C4-2B (cell line): ENCODE measurements at regions not wholly inside any gene's neighbourhood (a gene's known extent, or its start where the extent isn't known, plus 50 kb on each side); places are given as distances from the start of the nearest gene placed in this dataset.

ENCODE experiments used
- H3K27ac ChIP-seq: fragments of 450-650 bp; 2 replicates; pipeline ENCODE4 v1.5.1; 2017
- ZFX ChIP-seq: fragments of 450-650 bp; IDR thresholded peaks from 2 replicates; pipeline ENCODE4 v1.6.1; 2017
- TF ChIP-seq, protein P1 (sequence below): fragments of 450-650 bp; conservative IDR thresholded peaks from 2 replicates; pipeline ENCODE4 v1.5.1; 2017; ENCODE audit warnings: mild to moderate bottlenecking

DNA sequence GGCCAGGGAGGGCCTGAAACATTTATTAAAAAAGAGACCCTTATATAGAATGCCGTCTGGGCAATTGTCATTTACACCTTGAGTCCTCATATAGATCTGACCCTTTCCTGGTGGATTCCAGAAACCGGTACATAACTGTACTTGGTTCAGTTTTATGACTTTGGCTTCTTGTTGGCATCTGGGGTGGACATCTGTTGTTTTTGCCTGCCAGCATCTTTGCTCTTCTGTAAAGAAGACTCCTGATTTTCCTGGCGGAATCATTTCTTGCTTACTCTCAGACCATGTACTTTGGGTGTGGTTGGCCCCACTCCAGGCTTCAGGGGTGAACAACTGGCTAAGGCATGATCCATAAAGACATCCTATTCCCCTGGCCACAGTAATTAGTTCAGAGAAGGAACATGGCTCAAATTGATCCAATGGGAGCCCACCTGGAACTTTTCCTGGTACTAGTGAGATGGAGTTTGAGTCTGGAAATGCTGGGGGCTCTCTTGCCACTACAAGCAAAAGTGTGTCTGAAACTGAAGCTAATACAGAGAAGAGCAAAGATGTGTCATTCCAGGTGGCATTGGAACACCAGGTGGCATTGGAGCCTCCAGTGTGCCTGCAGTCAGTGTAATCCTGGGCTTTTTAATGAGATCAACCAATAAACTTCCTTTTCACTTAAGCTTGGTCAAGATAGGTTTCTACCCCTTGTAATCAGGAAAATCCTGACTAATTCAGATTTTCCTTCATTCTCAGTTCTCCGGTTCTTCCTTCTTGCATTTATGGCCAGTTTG lies 332.5 kb upstream of the CAMK1G start:
- H3K27ac ChIP-seq: no peak overlapping the region
- TF ChIP-seq ZFX: no peak
- TF ChIP-seq, protein P1, sequence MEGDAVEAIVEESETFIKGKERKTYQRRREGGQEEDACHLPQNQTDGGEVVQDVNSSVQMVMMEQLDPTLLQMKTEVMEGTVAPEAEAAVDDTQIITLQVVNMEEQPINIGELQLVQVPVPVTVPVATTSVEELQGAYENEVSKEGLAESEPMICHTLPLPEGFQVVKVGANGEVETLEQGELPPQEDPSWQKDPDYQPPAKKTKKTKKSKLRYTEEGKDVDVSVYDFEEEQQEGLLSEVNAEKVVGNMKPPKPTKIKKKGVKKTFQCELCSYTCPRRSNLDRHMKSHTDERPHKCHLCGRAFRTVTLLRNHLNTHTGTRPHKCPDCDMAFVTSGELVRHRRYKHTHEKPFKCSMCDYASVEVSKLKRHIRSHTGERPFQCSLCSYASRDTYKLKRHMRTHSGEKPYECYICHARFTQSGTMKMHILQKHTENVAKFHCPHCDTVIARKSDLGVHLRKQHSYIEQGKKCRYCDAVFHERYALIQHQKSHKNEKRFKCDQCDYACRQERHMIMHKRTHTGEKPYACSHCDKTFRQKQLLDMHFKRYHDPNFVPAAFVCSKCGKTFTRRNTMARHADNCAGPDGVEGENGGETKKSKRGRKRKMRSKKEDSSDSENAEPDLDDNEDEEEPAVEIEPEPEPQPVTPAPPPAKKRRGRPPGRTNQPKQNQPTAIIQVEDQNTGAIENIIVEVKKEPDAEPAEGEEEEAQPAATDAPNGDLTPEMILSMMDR: no peak

DNA sequence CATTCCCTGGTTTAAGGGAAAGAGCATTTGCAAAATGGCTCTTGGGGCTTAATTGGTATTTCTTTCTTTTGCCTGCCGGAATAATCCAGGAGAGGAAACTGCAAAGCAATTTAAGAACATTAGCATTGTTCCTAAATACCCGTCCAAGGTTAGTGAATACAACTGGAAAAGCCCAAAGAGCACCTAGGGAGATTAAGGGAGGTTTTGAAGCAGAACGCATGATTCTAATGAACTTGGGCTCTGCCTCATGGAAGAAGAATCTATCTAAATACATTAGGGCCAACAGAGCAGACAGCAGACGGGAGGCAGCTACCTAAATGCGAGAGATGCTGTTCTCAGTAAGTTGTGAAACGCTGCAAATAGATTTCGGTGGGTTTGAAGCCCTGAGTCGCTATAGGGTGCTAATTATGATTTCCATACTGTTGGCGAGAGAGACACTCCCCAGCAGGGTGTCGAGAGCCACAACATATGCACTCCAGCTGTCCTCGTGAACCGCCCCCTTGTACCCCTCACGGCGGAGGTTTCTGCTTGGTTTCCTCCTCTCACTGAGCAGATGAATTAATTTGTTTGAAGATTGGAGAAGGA lies 326.7 kb upstream of the CAMK1G start:
- no peak overlapping the region for H3K27ac ChIP-seq
- TF ChIP-seq, protein P1: no peak
- TF ChIP-seq ZFX: no peak

DNA sequence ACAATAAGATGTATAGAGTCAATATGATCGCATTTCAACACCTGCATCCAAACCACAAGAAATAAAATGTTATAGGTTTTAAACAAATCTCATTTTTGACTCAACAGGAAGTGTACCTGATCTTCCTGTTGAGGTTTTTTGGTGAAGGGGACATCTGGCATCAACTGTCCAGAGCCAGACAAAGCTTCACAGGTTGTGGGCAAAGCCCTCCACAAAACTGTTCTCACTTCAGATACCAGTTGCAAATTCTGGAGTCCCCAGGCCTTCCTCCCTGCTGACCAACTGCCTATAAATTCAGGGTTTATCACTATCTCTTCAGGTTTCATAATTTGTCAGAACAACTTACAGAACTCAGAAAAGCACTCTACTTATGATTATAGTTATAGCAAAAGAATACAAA lies 326.1 kb upstream of the CAMK1G start:
- TF ChIP-seq, protein P1: no peak
- H3K27ac ChIP-seq: no peak overlapping the region

DNA sequence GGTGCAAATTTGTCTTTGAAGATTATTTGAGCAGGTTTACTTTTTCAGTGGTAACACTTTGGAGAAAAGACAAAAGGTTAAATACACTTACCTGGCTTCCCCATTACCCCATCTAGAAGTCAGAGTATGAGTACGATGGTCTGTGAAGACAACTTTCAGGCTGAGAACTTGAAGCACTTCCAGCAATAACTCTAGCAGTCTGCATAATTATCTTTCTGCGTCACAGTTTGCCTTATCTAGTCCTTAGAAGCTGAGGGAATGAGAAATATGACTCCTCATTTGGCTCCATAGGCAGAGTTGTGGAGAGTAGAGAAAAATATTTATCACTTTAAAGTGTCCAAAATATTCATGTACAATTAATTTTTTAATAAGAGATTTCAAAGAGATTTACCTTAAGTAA lies 323.4 kb upstream of the CAMK1G start:
- TF ChIP-seq, protein P1: no peak
- no peak for TF ChIP-seq ZFX
- H3K27ac ChIP-seq: no peak overlapping the region

DNA sequence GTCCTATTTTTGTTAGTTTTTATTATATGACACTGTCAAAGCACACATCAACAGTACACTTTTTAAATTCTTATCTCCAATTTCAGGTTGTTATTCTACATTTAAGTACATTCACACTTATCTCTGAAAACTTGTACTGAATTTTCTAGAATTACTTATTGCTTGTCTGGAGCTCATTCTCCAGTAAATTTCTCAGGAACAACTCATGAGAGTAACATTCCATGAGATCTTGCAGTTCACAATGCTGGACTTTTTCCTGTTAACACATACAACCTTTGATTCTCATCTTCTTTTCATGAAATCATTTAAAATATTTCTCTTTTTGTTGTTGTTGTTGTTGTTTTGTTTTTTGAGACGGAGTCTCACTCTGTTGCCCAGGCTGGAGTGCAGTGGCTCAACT lies 320.9 kb upstream of the CAMK1G start:
- H3K27ac ChIP-seq: no peak overlapping the region
- TF ChIP-seq, protein P1: no peak
- no peak for TF ChIP-seq ZFX

DNA sequence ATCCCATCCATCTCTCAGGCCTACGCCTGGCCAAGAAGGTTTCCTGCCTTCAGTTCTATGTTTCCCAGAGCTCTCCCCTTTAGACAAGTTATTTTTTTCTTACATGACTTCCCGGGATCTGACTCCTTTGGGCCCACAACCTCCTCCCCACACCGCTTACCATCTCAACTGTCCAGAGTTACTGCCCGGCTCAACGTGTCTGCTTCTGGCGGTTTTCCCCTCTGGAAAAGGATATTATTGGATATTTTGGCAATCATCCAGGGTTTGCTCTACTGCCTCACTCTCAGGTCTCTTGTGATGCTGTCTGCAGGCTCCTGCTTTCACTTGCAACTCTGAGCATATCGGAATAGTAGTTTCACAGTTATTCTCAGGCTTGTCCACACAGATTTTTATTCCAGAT lies 318.2 kb upstream of the CAMK1G start:
- no peak overlapping the region for H3K27ac ChIP-seq
- TF ChIP-seq, protein P1: no peak
- no peak for TF ChIP-seq ZFX

DNA sequence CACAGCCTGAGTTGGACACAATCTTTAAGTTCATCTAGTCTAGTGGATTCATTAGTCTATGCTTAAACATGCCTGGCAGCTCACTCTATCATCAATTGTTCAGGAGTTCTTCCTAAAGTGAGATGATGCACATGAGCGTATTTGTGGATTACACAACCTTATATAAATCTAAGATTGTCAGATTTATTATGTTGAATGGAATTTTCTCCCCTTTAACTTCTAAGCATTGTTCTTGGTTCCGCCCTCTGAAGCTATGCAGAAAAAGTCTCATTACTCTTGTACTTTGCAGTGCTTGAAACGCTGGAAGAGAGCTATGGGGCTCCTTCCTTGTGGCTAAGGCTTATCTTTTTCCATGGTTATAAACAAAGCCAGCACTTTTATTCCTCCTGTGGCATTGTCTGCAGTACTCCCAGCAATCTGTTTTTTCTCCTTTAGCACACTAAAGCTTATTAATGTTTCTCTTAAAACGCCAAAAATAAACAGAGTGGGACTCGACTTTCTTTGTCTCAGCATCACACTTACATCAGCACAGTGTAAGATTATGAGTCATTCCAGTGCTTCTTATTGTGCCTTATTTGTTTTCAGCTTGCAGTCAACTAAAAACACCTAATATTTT lies 316.8 kb upstream of the CAMK1G start:
- no peak overlapping the region for H3K27ac ChIP-seq
- TF ChIP-seq, protein P1: no peak
- TF ChIP-seq ZFX: no peak
